ENCODE measurements at regions not wholly inside any gene's neighbourhood (a gene's known extent, or its start where the extent isn't known, plus 50 kb on each side); places are given as distances from the start of the nearest gene placed in this dataset.

DNA sequence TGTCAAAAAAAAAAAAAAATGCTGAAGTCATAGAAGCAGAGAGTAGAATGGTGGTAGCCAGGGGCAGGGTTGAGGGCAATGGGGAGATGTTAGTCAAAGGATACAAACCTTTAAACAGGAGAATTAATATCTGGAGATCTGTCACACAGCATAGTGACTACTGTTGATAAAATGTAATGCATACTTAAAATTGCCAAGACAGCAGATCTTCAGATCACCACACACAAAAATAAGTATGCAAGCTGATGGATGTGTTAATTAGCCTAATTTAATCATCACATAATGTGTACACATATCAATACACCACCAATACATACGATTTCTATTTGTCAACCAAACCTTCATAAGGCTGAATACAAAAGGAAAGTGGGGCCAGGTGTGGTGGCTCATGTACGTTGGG is 83.5 kb upstream of the PHACTR3 start:
- intact Hi-C loops (cut with DNase I), result no loop called here
- no peaks in the 10 kb centered on the region for H3K27me3 ChIP-seq
- H3K4me1 ChIP-seq (ENCODE audit: insufficient read depth), result no peaks in the 10 kb centered on the region
- no peak for DNase-seq
- no peaks in the 10 kb centered on the region for H3K36me3 ChIP-seq
- WGBS, 3 donors, result 58 to 71% (median 62%) methylated on average over 2 of the region's 2 CpGs
- H3K27ac ChIP-seq, result no peak overlapping the region
- no peak for TF ChIP-seq POLR2A (IDR thresholded peaks at IDR 0.05)
- no peak for TF ChIP-seq EP300 (IDR thresholded peaks at IDR 0.05)
- TF ChIP-seq, protein P1, sequence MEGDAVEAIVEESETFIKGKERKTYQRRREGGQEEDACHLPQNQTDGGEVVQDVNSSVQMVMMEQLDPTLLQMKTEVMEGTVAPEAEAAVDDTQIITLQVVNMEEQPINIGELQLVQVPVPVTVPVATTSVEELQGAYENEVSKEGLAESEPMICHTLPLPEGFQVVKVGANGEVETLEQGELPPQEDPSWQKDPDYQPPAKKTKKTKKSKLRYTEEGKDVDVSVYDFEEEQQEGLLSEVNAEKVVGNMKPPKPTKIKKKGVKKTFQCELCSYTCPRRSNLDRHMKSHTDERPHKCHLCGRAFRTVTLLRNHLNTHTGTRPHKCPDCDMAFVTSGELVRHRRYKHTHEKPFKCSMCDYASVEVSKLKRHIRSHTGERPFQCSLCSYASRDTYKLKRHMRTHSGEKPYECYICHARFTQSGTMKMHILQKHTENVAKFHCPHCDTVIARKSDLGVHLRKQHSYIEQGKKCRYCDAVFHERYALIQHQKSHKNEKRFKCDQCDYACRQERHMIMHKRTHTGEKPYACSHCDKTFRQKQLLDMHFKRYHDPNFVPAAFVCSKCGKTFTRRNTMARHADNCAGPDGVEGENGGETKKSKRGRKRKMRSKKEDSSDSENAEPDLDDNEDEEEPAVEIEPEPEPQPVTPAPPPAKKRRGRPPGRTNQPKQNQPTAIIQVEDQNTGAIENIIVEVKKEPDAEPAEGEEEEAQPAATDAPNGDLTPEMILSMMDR (IDR thresholded peaks at IDR 0.05), result no peak
- no peak overlapping the region for H3K4me3 ChIP-seq
- H3K9me3 ChIP-seq, result no peaks in the 10 kb centered on the region

DNA sequence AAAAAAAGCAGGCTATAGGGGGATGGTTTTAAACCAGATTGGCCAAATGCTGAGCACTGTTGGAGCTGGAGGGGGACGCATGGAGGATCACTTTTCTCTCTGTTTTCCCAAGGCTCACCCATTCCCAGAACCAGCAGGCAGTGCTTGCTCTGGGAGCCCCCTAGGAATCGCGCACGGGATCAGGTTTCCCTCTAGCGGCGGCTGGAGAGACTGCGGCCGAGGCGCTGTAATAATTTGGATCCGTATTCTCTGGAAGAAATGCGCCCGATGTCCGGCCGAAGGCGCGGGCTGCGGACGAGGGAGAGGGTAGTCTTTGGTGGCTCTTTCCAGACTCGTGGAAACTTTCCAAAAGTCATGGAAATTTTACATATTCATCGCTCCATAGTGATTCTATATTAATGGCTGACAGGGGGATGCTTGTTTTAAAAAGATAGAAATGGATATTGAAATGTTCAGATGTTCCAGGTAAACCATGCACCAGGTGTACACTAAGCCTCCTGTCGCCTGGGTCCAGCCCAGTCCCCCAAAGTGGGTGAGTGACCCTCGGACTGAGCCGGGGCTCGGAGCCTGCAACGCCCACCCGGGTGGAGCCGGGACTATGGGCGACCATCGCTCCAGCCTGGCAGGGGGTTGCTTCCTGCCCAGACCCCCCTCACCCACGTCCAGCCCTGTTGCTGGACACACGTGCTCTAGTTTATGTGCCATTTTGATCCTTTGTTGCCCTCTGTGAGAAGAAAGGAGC is 78.7 kb upstream of the PHACTR3 start:
- DNase-seq, result peak in 4 of 5 donors; percentile 22 to 64 (median 43)
- no peaks in the 10 kb centered on the region for H3K9me3 ChIP-seq
- no peaks in the 10 kb centered on the region for H3K36me3 ChIP-seq
- H3K4me1 ChIP-seq (ENCODE audit: insufficient read depth), result no peaks in the 10 kb centered on the region
- H3K27me3 ChIP-seq, result no peaks in the 10 kb centered on the region
- no peak overlapping the region for H3K27ac ChIP-seq
- no peak overlapping the region for H3K4me3 ChIP-seq
- 7 to 10% (median 7%) methylated on average over 31 of the region's 31 CpGs for WGBS, 3 donors
- intact Hi-C loops (cut with DNase I), result no loop called here
- TF ChIP-seq POLR2A (IDR thresholded peaks at IDR 0.05) (no peak), EP300 (IDR thresholded peaks at IDR 0.05) (no peak)
- TF ChIP-seq, protein P1 (IDR thresholded peaks at IDR 0.05), result peak in 1 of 3 donors; percentile 15

DNA sequence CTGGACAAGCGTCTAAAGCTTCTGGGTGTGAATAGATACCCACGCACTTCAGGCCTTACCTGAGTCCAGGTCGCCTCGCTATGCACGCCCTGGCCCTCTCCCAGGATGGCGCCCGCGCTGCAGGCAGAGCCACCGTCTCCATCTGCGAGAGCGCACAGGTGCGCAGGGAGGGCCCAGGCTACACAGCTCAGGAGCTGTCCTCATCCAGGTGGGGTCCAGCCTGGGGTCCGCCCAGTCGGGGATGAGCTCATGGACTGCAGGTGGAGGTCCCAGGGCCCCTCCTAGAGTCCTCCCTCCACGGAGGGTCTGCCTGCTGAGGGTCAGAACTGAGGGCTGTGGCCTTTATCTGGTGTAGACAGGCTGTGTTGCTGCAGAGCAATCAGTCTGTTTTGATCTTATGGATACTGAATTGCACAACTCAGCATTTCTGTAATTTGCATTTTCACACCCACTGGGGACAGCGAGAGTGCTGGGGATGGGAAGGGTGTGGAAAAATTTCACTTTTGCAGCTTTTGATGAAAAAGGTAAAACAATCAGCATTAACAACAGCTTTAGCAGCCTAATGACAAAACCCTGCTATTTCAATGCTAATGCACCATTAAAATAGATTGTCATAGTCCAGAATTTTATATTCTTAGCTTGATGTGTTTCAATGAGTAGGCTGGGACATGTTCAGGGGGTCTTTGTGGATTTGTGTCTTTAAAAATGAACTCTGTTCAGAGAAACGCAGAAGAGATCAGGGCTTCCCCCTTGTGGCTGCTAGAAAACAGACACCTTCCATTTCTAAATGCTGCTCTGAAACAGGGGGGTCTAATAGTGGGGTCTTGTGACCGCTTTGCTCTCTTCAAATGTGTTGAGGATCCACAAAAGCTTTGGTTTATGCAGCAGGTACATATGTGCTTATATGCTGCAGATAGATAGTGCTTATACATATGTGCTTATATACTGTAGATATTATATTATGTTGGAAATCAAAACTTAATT is 77.8 kb upstream of the PHACTR3 start:
- intact Hi-C loops (cut with DNase I), result no loop called here
- Histone ChIP-seq H3K9me3 (no peaks in the 10 kb centered on the region), H3K4me1 (ENCODE audit: insufficient read depth) (no peaks in the 10 kb centered on the region), H3K36me3 (no peaks in the 10 kb centered on the region), H3K4me3 (no peak overlapping the region), H3K27me3 (no peaks in the 10 kb centered on the region), H3K27ac (no peak overlapping the region)
- no peak for TF ChIP-seq EP300 (IDR thresholded peaks at IDR 0.05)
- DNase-seq, result no peak
- WGBS, 3 donors, result 34 to 49% (median 45%) methylated on average over 18 of the region's 18 CpGs

DNA sequence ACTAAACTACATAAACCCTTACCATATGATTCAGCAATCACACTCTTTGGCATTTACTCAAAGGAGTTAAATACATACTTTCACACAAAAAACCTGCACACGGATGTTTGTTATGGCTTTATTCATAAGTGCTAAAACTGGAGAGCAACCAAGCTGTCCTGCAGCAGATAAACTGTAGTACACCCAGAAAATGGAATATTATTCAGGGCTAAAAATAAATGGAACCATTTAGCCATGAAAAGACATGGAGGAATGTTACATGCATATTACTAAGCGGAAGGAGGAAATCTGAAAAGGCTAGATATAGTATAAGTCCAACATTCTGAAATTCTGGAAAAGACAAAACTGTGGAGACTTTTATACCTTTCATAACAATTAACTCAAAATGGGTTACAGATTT is 73.6 kb upstream of the PHACTR3 start:
- no peaks in the 10 kb centered on the region for H3K27me3 ChIP-seq
- H3K27ac ChIP-seq, result no peak overlapping the region
- no peaks in the 10 kb centered on the region for H3K9me3 ChIP-seq
- intact Hi-C loops (cut with DNase I), result no loop called here
- H3K4me1 ChIP-seq (ENCODE audit: insufficient read depth), result no peaks in the 10 kb centered on the region
- no peak for DNase-seq
- 53 to 63% (median 53%) methylated on average over 2 of the region's 2 CpGs for WGBS, 3 donors
- H3K36me3 ChIP-seq, result no peaks in the 10 kb centered on the region
- TF ChIP-seq, protein P1 (IDR thresholded peaks at IDR 0.05), result no peak
- TF ChIP-seq POLR2A (IDR thresholded peaks at IDR 0.05) (no peak), EP300 (IDR thresholded peaks at IDR 0.05) (no peak)
- no peak overlapping the region for H3K4me3 ChIP-seq
